ENCODE measurements at regions not wholly inside any gene's neighbourhood (a gene's known extent, or its start where the extent isn't known, plus 50 kb on each side); places are given as distances from the start of the nearest gene placed in this dataset.

- Histone ChIP-seq H3K4me3 (ENCODE audit: insufficient read depth, low read length, poor library complexity, severe bottlenecking) (no peak overlapping the region), H3K4me2 (ENCODE audit: low read depth, low read length, poor library complexity, severe bottlenecking) (no peak overlapping the region), H2AFZ (ENCODE audit: low read depth, low read length, severe bottlenecking) (no peak overlapping the region), H3K9me3 (ENCODE audit: insufficient read depth, low read length) (0 out of 2 replicates have a peak, but pooled peaks cover 12% of the 10 kb centered on the region), H3K9ac (ENCODE audit: low read length) (no peak overlapping the region), H4K20me1 (ENCODE audit: low read depth, low read length) (no peaks in the 10 kb centered on the region), H3K9me2 (replicated peaks; ENCODE audit: insufficient read depth, low read length) (no peaks in the 10 kb centered on the region), H3K36me3 (ENCODE audit: low read length) (no peaks in the 10 kb centered on the region), H3K79me2 (ENCODE audit: insufficient read depth, low read length) (no peaks in the 10 kb centered on the region), H3F3A (ENCODE audit: insufficient read depth) (no peaks in the 10 kb centered on the region), H3K27ac (ENCODE audit: low read depth, low read length) (no peak overlapping the region), H3K27me3 (ENCODE audit: low read length) (no peaks in the 10 kb centered on the region)
- TF ChIP-seq EZH2phosphoT487 (conservative IDR thresholded peaks at IDR 0.05; ENCODE audit: low read length) (no peak), CTCF (IDR thresholded peaks at IDR 0.05; ENCODE audit: insufficient read depth, low read length, poor library complexity, severe bottlenecking) (no peak)
Measured at GRCh38 chr13:70384156-70384555, 275.9 kb upstream of the KLHL1 start.

- 0 out of 2 replicates have a peak, but pooled peaks cover 8% of the 10 kb centered on the region for H3K9me3 ChIP-seq (ENCODE audit: insufficient read depth, low read length)
- no peaks in the 10 kb centered on the region for H3F3A ChIP-seq (ENCODE audit: insufficient read depth)
- TF ChIP-seq CTCF (IDR thresholded peaks at IDR 0.05; ENCODE audit: insufficient read depth, low read length, poor library complexity, severe bottlenecking) (no peak), EZH2phosphoT487 (conservative IDR thresholded peaks at IDR 0.05; ENCODE audit: low read length) (no peak)
- no peak overlapping the region for H2AFZ ChIP-seq (ENCODE audit: low read depth, low read length, severe bottlenecking)
- H3K4me2 ChIP-seq (ENCODE audit: low read depth, low read length, poor library complexity, severe bottlenecking), result no peak overlapping the region
- no peaks in the 10 kb centered on the region for H3K79me2 ChIP-seq (ENCODE audit: insufficient read depth, low read length)
- H3K27me3 ChIP-seq (ENCODE audit: low read length), result no peaks in the 10 kb centered on the region
- H3K36me3 ChIP-seq (ENCODE audit: low read length), result no peaks in the 10 kb centered on the region
- H4K20me1 ChIP-seq (ENCODE audit: low read depth, low read length), result no peaks in the 10 kb centered on the region
- no peaks in the 10 kb centered on the region for H3K9me2 ChIP-seq (replicated peaks; ENCODE audit: insufficient read depth, low read length)
- no peak overlapping the region for H3K4me3 ChIP-seq (ENCODE audit: insufficient read depth, low read length, poor library complexity, severe bottlenecking)
- H3K9ac ChIP-seq (ENCODE audit: low read length), result no peak overlapping the region
- H3K27ac ChIP-seq (ENCODE audit: low read depth, low read length), result no peak overlapping the region
Measured at GRCh38 chr13:70380809-70381208, 272.6 kb upstream of the KLHL1 start.

GRCh38 chr13:70375718-70376117 is 267.5 kb upstream of the KLHL1 start:
- TF ChIP-seq EZH2phosphoT487 (conservative IDR thresholded peaks at IDR 0.05; ENCODE audit: low read length) (no peak), CTCF (IDR thresholded peaks at IDR 0.05; ENCODE audit: insufficient read depth, low read length, poor library complexity, severe bottlenecking) (no peak)
- H3K9me3 ChIP-seq (ENCODE audit: insufficient read depth, low read length), result no peaks in the 10 kb centered on the region
- H3K27me3 ChIP-seq (ENCODE audit: low read length), result no peaks in the 10 kb centered on the region
- H3K4me2 ChIP-seq (ENCODE audit: low read depth, low read length, poor library complexity, severe bottlenecking), result no peak overlapping the region
- no peaks in the 10 kb centered on the region for H3K9me2 ChIP-seq (replicated peaks; ENCODE audit: insufficient read depth, low read length)
- H3K9ac ChIP-seq (ENCODE audit: low read length), result no peak overlapping the region
- no peak overlapping the region for H3K4me3 ChIP-seq (ENCODE audit: insufficient read depth, low read length, poor library complexity, severe bottlenecking)
- no peak overlapping the region for H3K27ac ChIP-seq (ENCODE audit: low read depth, low read length)
- H4K20me1 ChIP-seq (ENCODE audit: low read depth, low read length), result no peaks in the 10 kb centered on the region
- H2AFZ ChIP-seq (ENCODE audit: low read depth, low read length, severe bottlenecking), result peak overlapping the region; percentile 59
- no peaks in the 10 kb centered on the region for H3K79me2 ChIP-seq (ENCODE audit: insufficient read depth, low read length)
- H3F3A ChIP-seq (ENCODE audit: insufficient read depth), result no peaks in the 10 kb centered on the region
- no peaks in the 10 kb centered on the region for H3K36me3 ChIP-seq (ENCODE audit: low read length)
